ENCODE measurements at regions not wholly inside any gene's neighbourhood (a gene's known extent, or its start where the extent isn't known, plus 50 kb on each side); places are given as distances from the start of the nearest gene placed in this dataset.

DNA sequence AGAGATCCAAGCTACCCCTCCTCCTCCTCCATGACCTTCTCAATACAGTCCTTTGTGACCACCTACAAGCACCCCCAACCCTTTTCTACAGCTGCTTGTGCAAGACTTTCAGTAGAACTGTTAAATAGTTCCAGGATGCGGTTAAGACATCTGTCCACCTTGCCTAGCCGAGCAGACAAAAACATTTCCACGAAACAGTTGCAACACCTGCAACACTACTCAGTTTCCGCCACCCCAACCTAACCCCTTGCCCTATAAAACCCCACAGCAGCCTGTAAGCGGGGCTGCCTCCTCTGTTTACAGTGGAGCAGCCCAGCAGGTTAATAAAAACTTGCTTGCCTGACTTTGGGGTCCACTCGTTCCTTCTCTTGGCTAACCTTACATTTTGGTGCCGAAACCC is 1803.5 kb upstream of the CDH6 start:
- TF ChIP-seq, protein P1, sequence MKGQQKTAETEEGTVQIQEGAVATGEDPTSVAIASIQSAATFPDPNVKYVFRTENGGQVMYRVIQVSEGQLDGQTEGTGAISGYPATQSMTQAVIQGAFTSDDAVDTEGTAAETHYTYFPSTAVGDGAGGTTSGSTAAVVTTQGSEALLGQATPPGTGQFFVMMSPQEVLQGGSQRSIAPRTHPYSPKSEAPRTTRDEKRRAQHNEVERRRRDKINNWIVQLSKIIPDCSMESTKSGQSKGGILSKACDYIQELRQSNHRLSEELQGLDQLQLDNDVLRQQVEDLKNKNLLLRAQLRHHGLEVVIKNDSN (IDR thresholded peaks at IDR 0.05) = no peak
- TF ChIP-seq RAD21 (IDR thresholded peaks at IDR 0.05; ENCODE audit: low read depth) (no peak), TAF1 (IDR thresholded peaks at IDR 0.05; ENCODE audit: low read depth) (no peak), EP300 (IDR thresholded peaks at IDR 0.05; ENCODE audit: borderline replicate concordance) (no peak), FOXM1 (IDR thresholded peaks at IDR 0.05; ENCODE audit: borderline replicate concordance, low read depth) (no peak), NFIC (IDR thresholded peaks at IDR 0.05) (no peak), TEAD4 (IDR thresholded peaks at IDR 0.05) (no peak)
- TF ChIP-seq, protein P2, sequence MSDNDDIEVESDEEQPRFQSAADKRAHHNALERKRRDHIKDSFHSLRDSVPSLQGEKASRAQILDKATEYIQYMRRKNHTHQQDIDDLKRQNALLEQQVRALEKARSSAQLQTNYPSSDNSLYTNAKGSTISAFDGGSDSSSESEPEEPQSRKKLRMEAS (IDR thresholded peaks at IDR 0.05) = no peak
- TF ChIP-seq, protein P3, sequence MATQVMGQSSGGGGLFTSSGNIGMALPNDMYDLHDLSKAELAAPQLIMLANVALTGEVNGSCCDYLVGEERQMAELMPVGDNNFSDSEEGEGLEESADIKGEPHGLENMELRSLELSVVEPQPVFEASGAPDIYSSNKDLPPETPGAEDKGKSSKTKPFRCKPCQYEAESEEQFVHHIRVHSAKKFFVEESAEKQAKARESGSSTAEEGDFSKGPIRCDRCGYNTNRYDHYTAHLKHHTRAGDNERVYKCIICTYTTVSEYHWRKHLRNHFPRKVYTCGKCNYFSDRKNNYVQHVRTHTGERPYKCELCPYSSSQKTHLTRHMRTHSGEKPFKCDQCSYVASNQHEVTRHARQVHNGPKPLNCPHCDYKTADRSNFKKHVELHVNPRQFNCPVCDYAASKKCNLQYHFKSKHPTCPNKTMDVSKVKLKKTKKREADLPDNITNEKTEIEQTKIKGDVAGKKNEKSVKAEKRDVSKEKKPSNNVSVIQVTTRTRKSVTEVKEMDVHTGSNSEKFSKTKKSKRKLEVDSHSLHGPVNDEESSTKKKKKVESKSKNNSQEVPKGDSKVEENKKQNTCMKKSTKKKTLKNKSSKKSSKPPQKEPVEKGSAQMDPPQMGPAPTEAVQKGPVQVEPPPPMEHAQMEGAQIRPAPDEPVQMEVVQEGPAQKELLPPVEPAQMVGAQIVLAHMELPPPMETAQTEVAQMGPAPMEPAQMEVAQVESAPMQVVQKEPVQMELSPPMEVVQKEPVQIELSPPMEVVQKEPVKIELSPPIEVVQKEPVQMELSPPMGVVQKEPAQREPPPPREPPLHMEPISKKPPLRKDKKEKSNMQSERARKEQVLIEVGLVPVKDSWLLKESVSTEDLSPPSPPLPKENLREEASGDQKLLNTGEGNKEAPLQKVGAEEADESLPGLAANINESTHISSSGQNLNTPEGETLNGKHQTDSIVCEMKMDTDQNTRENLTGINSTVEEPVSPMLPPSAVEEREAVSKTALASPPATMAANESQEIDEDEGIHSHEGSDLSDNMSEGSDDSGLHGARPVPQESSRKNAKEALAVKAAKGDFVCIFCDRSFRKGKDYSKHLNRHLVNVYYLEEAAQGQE (IDR thresholded peaks at IDR 0.05; ENCODE audit: low read depth) = no peak

Data from Ishikawa (cell line).